Ovary (tissue), 3 donors: ENCODE measurements at regions not wholly inside any gene's neighbourhood (a gene's known extent, or its start where the extent isn't known, plus 50 kb on each side); places are given as distances from the start of the nearest gene placed in this dataset.

ENCODE experiments used
- EP300 ChIP-seq: sonication (generic); formaldehyde crosslinking; IDR thresholded peaks from one replicate; pipeline ENCODE4 v1.6.1; 2017; ENCODE audit warnings: antibody characterized with exemption
- TF ChIP-seq, protein P1 (sequence below), 3 donors: fragments of 450-650 bp in 2 of 3; fragments of 200-600 bp in 1 of 3; IDR thresholded peaks; one replicate each; pipeline versions ENCODE4 v1.5.1 to v1.8.0; 2016 to 2022; ENCODE audit warnings: antibody characterized with exemption in 3 of 3, mild to moderate bottlenecking in 1 of 3
- donor health status: DM: no; HTN: no; CAD: no.

DNA sequence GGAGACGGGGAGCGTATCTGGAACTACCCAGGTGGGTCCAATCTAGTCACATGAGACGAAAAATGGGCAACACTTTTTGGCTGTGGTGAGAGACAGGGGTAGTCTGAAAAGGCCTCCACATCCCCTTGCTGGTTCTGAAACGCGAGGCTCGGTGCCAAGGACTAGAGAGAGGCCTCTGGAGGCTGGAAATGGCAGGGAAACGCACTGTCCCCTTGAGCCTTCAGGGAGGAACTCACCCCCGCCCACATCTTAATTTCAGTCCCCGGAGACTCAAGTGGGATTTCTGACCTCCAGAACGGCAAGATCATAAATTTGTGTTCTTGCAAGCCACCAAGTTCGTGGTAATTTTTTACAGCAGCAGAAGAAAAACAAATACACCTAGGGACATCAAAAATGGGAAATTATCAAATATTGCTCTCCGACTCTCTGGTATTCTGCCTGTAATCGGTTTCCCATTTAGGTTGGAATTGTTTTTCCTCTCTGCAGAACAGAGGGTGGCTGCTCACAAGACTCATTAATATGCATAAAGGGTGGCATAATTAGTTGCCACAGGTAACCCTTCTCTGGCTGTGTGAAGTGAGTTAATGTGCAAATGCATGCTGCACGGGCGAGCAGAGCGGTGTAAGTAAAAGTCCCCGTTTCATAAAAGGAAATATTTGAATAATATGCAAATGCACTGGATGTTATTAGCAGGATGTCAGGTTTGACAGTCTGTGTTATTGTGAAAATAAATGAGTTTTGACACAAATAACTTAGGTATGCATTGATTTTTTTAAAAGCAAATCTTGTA, 185.7 kb downstream of the ARRDC4 start:
- TF ChIP-seq, protein P1, sequence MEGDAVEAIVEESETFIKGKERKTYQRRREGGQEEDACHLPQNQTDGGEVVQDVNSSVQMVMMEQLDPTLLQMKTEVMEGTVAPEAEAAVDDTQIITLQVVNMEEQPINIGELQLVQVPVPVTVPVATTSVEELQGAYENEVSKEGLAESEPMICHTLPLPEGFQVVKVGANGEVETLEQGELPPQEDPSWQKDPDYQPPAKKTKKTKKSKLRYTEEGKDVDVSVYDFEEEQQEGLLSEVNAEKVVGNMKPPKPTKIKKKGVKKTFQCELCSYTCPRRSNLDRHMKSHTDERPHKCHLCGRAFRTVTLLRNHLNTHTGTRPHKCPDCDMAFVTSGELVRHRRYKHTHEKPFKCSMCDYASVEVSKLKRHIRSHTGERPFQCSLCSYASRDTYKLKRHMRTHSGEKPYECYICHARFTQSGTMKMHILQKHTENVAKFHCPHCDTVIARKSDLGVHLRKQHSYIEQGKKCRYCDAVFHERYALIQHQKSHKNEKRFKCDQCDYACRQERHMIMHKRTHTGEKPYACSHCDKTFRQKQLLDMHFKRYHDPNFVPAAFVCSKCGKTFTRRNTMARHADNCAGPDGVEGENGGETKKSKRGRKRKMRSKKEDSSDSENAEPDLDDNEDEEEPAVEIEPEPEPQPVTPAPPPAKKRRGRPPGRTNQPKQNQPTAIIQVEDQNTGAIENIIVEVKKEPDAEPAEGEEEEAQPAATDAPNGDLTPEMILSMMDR (IDR thresholded peaks at IDR 0.05), result no peak
- TF ChIP-seq EP300, result no peak
